Esophagus squamous epithelium (tissue), 4 donors: ENCODE measurements at regions not wholly inside any gene's neighbourhood (a gene's known extent, or its start where the extent isn't known, plus 50 kb on each side); places are given as distances from the start of the nearest gene placed in this dataset.

Experiments used
- CTCF ChIP-seq, 6 experiments: fragments of 450-650 bp in 4 of 6; fragments of 200-600 bp in 2 of 6; sonication (generic) in 2 of 6; IDR thresholded peaks; one replicate each; pipeline ENCODE4 v1.5.1; 2016 to 2019; ENCODE audit warnings: antibody characterized with exemption in 6 of 6, mild to moderate bottlenecking in 4 of 6, moderate library complexity in 4 of 6
- POLR2A ChIP-seq, 4 donors: fragments of 450-650 bp; IDR thresholded peaks; one replicate each; pipeline ENCODE4 v1.6.1; 2017; ENCODE audit warnings: antibody characterized with exemption in 4 of 4, mild to moderate bottlenecking in 4 of 4, moderate library complexity in 3 of 4

- TF ChIP-seq POLR2A (IDR thresholded peaks at IDR 0.05) (no peak), CTCF (IDR thresholded peaks at IDR 0.05) (no peak)
These were observed 170.3 kb upstream of the MITF start for GRCh38 chr3:69568951-69569350.
